ENCODE measurements at regions not wholly inside any gene's neighbourhood (a gene's known extent, or its start where the extent isn't known, plus 50 kb on each side); places are given as distances from the start of the nearest gene placed in this dataset.

GRCh38 chr5:67402526-67402925 is 205.9 kb upstream of the CD180 start:
- CTCF ChIA-PET, result interaction anchor here (0.7 to 1.2 kb wide), 3 partner anchors 9 to 157 kb away, joined by 3 to 4 read pairs (median 3); no protein-coding TSS in a partner anchor
- peaks cover 35% of the 10 kb centered on the region for H3K4me1 ChIP-seq (ENCODE audit: control insufficient read depth, extremely low read depth, insufficient read depth, low read length)
- H3K9ac ChIP-seq (replicated peaks; ENCODE audit: extremely low read depth, insufficient read depth, low read length), result no peak overlapping the region

GRCh38 chr5:67401172-67401571 is 204.6 kb upstream of the CD180 start:
- no peaks in the 10 kb centered on the region for H3K36me3 ChIP-seq (ENCODE audit: control insufficient read depth in 2 of 2, extremely low read depth in 1 of 2, insufficient read depth in 2 of 2, low read length in 2 of 2)
- no peaks in the 10 kb centered on the region for H3K79me2 ChIP-seq (ENCODE audit: control insufficient read depth, insufficient read depth, low read length)
- H3K9me1 ChIP-seq (replicated peaks; ENCODE audit: control insufficient read depth, extremely low read depth, insufficient read depth, low read length), result no peaks in the 10 kb centered on the region
- TF ChIP-seq GATA2 (IDR thresholded peaks at IDR 0.05; ENCODE audit: insufficient read depth, insufficient read length, low read depth, low read length), result no peak
- TF ChIP-seq EZH2 (IDR thresholded peaks at IDR 0.05; ENCODE audit: borderline replicate concordance, low read depth, low read length, severe bottlenecking), result no peak
- TF ChIP-seq CTCF (IDR thresholded peaks at IDR 0.05; ENCODE audit: extremely low read depth in 1 of 2, insufficient read depth in 1 of 2, low read depth in 1 of 2, low read length in 2 of 2), result no peak
- TF ChIP-seq, protein P1, sequence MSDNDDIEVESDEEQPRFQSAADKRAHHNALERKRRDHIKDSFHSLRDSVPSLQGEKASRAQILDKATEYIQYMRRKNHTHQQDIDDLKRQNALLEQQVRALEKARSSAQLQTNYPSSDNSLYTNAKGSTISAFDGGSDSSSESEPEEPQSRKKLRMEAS (IDR thresholded peaks at IDR 0.05; ENCODE audit: insufficient read depth, insufficient read length), result no peak
- no peak for TF ChIP-seq POLR2AphosphoS5 (IDR thresholded peaks at IDR 0.05; ENCODE audit: insufficient read depth, low read depth, low read length)
- no peak for TF ChIP-seq POLR2A (IDR thresholded peaks at IDR 0.05; ENCODE audit: low read depth, low read length)
- no peak for TF ChIP-seq FOS (IDR thresholded peaks at IDR 0.05; ENCODE audit: borderline replicate concordance, insufficient read depth, low read length)
- no peak for TF ChIP-seq MYC (IDR thresholded peaks at IDR 0.05; ENCODE audit: low read depth, low read length)
- no peak for TF ChIP-seq JUN (IDR thresholded peaks at IDR 0.05; ENCODE audit: borderline replicate concordance, insufficient read depth, insufficient read length, low read depth)
- H3K27me3 ChIP-seq (ENCODE audit: control insufficient read depth in 2 of 2, insufficient read depth in 2 of 2, low read length in 2 of 2), result no peaks in the 10 kb centered on the region
- no peak overlapping the region for H2AFZ ChIP-seq (ENCODE audit: low read depth, low read length)
- BruUV-seq (replicated peaks), result no TSS peak
- FAIRE-seq, result no peak
- dilution Hi-C loops (cut with MboI; ENCODE audit: extremely low pct_ligation_motif_present, low sequenced_read_pairs), result no loop called here
- H3K9me3 ChIP-seq (replicated peaks; ENCODE audit: control insufficient read depth, insufficient read depth, low read length), result no peaks in the 10 kb centered on the region
- H3K27ac ChIP-seq (ENCODE audit: insufficient read depth, low read depth, low read length), result no peak overlapping the region
- ChIA-PET CTCF (interaction anchor here (1.2 kb wide), 1 partner anchor 8 kb away, joined by 3 read pairs; no protein-coding TSS in a partner anchor), POLR2A (no interaction called here)
- H4K20me1 ChIP-seq (replicated peaks; ENCODE audit: control insufficient read depth, extremely low read depth, insufficient read depth, low read length), result no peaks in the 10 kb centered on the region
- H3K4me2 ChIP-seq (ENCODE audit: insufficient read depth, low read length), result no peak overlapping the region
- H3K4me3 ChIP-seq (replicated peaks in 1 of 3; ENCODE audit: insufficient read depth in 1 of 3, low read depth in 1 of 3, low read length in 3 of 3), result no peak overlapping the region
- intact Hi-C loops (cut with micrococcal nuclease), result loop anchor here (5.0 kb wide), 1 partner anchor 851 kb away; no protein-coding TSS in a partner anchor
- no peak for DNase-seq (ENCODE audit: low read depth, low spot score)
- H3K9ac ChIP-seq (replicated peaks; ENCODE audit: extremely low read depth, insufficient read depth, low read length), result no peak overlapping the region
- peaks cover 35% of the 10 kb centered on the region for H3K4me1 ChIP-seq (ENCODE audit: control insufficient read depth, extremely low read depth, insufficient read depth, low read length)

More at GRCh38 chr5:67402526-67402925, 205.9 kb upstream of the CD180 start:
- BruUV-seq (replicated peaks), result no TSS peak
- TF ChIP-seq EZH2 (IDR thresholded peaks at IDR 0.05; ENCODE audit: borderline replicate concordance, low read depth, low read length, severe bottlenecking) (no peak), FOS (IDR thresholded peaks at IDR 0.05; ENCODE audit: borderline replicate concordance, insufficient read depth, low read length) (no peak)
- H3K27ac ChIP-seq (ENCODE audit: insufficient read depth, low read depth, low read length), result peak overlapping the region; percentile 15
- H2AFZ ChIP-seq (ENCODE audit: low read depth, low read length), result peak overlapping the region; percentile 21
- POLR2A ChIA-PET, result no interaction called here
- no peaks in the 10 kb centered on the region for H3K79me2 ChIP-seq (ENCODE audit: control insufficient read depth, insufficient read depth, low read length)
- DNase-seq (ENCODE audit: low read depth, low spot score) (no peak), FAIRE-seq (no peak)
- no peak overlapping the region for H3K4me3 ChIP-seq (replicated peaks in 1 of 3; ENCODE audit: insufficient read depth in 1 of 3, low read depth in 1 of 3, low read length in 3 of 3)
- H3K9me3 ChIP-seq (replicated peaks; ENCODE audit: control insufficient read depth, insufficient read depth, low read length), result no peaks in the 10 kb centered on the region
- H3K27me3 ChIP-seq (ENCODE audit: control insufficient read depth in 2 of 2, insufficient read depth in 2 of 2, low read length in 2 of 2), result no peaks in the 10 kb centered on the region
- H3K36me3 ChIP-seq (ENCODE audit: control insufficient read depth in 2 of 2, extremely low read depth in 1 of 2, insufficient read depth in 2 of 2, low read length in 2 of 2), result no peaks in the 10 kb centered on the region
- intact Hi-C loops (cut with micrococcal nuclease) (loop anchor here (5.0 kb wide), 1 partner anchor 850 kb away; no protein-coding TSS in a partner anchor), dilution Hi-C loops (cut with MboI; ENCODE audit: extremely low pct_ligation_motif_present, low sequenced_read_pairs) (no loop called here)
- H3K4me2 ChIP-seq (ENCODE audit: insufficient read depth, low read length), result no peak overlapping the region
- no peaks in the 10 kb centered on the region for H4K20me1 ChIP-seq (replicated peaks; ENCODE audit: control insufficient read depth, extremely low read depth, insufficient read depth, low read length)
- H3K9me1 ChIP-seq (replicated peaks; ENCODE audit: control insufficient read depth, extremely low read depth, insufficient read depth, low read length), result no peaks in the 10 kb centered on the region

Data from endothelial cell of umbilical vein (primary cell).